D721Med (cell line): ENCODE measurements at regions not wholly inside any gene's neighbourhood (a gene's known extent, or its start where the extent isn't known, plus 50 kb on each side); places are given as distances from the start of the nearest gene placed in this dataset.

Source experiments
- DNase-seq: peaks from one replicate; pipeline ENCODE4 v3.0.0; 2011; ENCODE audit warnings: low spot score; ENCODE audit not compliant: insufficient read length
- FAIRE-seq: peaks from 2 replicates; lab custom pipeline; 2011; peaks lifted over from hg19 to GRCh38; lab: Jason Lieb, UNC
- CTCF ChIP-seq: IDR thresholded peaks from 2 replicates; pipeline ENCODE4 v1.5.1; 2012; ENCODE audit warnings: mild to moderate bottlenecking, control low read depth; ENCODE audit not compliant: insufficient read depth; ENCODE audit errors: missing control alignments

GRCh38 chr2:78896536-78896935 lies 129.0 kb upstream of the REG3G start:
- no peak for TF ChIP-seq CTCF

GRCh38 chr2:78907089-78907488 lies 118.4 kb upstream of the REG3G start:
- FAIRE-seq (no peak), DNase-seq (no peak)
- no peak for TF ChIP-seq CTCF

More at GRCh38 chr2:78896536-78896935, 129.0 kb upstream of the REG3G start:
- DNase-seq: no peak
- FAIRE-seq: no peak

GRCh38 chr2:78908973-78909372 lies 116.5 kb upstream of the REG3G start:
- TF ChIP-seq CTCF: no peak
- no peak for DNase-seq
- no peak for FAIRE-seq

- DNase-seq (no peak), FAIRE-seq (no peak)
- TF ChIP-seq CTCF: no peak
Observed at GRCh38 chr2:78910376-78910775, 115.1 kb upstream of the REG3G start.

GRCh38 chr2:78913257-78913656 lies 112.2 kb upstream of the REG3G start:
- DNase-seq (no peak), FAIRE-seq (no peak)
- no peak for TF ChIP-seq CTCF

GRCh38 chr2:78925258-78925657 lies 100.2 kb upstream of the REG3G start:
- DNase-seq: no peak
- no peak for TF ChIP-seq CTCF
- FAIRE-seq: no peak

GRCh38 chr2:78928502-78928901 lies 97.0 kb upstream of the REG3G start:
- DNase-seq: no peak
- no peak for TF ChIP-seq CTCF
- no peak for FAIRE-seq
